ENCODE measurements at regions not wholly inside any gene's neighbourhood (a gene's known extent, or its start where the extent isn't known, plus 50 kb on each side); places are given as distances from the start of the nearest gene placed in this dataset.
"Not testable (repeated sequence)": the region's sequence is repeated elsewhere in the genome, so short reads cannot be mapped to it uniquely, and the experiment has no call there.

DNA sequence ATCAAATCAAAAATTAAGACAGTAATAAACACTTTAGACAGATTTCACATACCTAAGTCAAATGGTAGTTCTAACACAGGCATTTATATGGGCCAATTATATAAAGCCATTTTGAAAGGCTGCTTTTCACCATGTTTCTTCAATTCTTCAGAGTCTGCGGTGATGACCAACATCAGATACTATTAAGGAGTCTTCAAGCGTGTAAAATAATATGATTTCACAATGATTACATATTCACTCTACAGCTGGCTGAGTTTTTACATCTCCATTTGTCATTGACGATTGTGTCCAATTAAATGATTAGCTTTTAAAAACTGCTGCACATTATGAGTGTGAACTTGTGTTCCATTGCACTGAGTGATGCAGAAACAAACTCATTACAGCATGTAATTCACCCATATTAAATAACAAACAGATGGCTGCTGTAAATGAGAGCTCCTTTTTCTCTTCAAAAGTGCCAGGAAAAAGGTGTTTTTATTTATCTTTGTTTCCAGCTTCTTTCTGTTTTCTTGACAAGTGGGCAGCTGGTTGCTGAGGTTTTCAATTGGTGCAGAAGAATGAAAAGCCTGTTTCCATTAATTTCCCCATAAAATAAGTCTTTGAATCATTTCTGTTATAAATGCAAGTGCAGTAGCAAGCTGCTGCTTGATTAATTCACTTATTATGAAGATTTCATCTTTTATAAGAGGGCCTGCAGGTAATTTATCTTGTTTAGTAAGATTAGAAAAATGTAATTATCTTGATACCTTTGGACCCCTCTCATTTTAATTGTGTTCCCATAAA lies 676.1 kb upstream of the KLHL1 start:
- DNase-seq (ENCODE audit: low read depth) = no peak

GRCh38 chr13:70769817-70770216 lies 661.6 kb upstream of the KLHL1 start:
- DNase-seq (ENCODE audit: low read depth) = no peak

GRCh38 chr13:70758932-70759331 lies 650.7 kb upstream of the KLHL1 start:
- no peak for DNase-seq (ENCODE audit: low read depth)

DNA sequence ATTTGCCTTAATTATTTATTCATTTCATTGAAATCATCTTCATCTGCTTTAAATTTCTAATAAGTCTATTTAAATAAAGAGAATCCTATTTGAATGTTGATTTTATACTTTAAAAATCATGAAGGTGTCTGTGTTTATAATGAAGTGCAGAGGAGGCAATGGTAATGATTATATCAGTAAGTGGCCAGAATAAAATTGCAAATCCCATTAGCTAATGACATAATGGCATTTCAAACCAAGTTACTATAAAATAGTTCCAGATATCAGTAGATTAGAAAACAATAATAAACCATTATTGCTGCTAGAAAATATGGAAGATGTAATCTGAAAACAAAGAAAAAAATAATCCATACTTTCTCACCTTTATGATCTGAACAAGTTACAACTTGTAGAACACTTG lies 647.8 kb upstream of the KLHL1 start:
- no peak for DNase-seq (ENCODE audit: low read depth)

DNA sequence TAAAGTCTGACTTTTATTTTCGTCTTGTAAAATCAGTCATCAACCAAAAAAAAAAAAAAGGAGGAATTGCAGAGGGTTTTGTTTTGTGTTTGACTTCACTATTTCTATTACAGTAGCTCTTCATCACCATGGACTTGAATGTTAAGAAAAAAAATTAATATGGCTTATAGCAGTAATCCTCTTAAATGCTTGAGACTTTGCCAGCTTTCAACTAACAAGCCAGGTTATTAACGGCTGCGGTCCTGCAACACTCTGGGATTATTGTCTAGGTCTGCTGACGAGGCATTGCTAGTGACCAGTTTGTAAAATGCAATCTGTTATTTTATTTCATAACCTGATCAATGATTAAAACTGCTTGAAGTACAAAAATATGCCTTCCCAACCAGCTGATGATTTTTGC lies 647.2 kb upstream of the KLHL1 start:
- no peak for DNase-seq (ENCODE audit: low read depth)

GRCh38 chr13:70747262-70747661 lies 639.0 kb upstream of the KLHL1 start:
- DNase-seq (ENCODE audit: low read depth) = no peak

DNA sequence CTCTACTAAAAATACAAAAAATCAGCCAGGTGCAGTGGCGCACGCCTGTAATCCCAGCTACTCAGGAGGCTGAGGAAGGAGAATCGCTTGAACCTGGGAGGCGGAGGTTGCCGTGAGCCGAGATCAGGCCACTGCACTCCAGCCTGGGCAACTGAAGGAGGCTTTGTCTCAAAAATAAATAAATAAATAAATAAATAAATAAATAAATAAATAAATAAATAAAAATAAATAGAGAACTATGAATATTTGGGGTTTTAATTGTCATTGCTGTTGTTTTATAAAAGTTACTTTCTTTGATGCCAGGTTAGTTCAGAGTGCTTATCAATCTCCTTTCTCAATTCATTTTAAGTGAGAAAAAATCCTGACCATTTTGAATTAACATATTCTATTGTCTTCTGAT lies 638.2 kb upstream of the KLHL1 start:
- DNase-seq (ENCODE audit: low read depth) = not testable (repeated sequence)

GRCh38 chr13:70736622-70737317 lies 628.5 kb upstream of the KLHL1 start:
- DNase-seq (ENCODE audit: low read depth) = no peak

DNA sequence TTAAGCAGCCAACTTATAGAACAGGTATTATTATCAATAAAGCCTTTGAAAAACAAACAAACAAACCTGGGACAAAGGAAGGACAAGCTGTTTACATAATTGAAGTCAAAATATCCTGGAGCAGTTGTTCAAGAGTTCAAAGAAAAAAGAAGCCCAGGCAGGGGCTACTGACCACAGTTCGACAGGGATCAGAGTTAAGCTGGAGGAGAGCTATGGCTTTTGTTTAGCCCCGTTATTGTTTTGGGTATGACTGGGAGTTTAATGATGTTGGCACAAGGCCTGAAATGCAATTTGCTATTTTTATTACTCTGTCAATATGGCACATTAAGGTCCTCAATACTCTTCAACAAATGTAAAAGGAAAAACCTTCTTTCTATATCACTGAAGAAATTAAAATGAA lies 624.4 kb upstream of the KLHL1 start:
- DNase-seq (ENCODE audit: low read depth) = no peak

DNA sequence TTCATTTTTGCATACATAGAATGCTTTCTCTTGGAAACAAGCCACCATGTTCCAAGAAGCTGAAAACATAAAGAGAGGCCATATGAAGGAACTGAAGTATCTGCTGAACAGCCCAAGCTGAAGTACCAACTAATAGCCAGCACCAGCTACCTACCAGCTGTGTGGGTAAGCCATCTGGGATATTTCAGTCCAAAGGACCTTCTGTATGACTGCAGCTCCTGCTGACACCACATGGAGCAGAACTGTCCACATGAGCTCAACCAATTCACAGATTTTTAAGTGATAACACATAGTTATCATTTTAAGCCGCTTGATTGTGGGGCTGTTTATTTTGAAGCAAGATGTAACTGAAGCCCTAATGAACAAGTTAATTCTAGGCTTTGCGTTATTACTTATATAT lies 621.1 kb upstream of the KLHL1 start:
- DNase-seq (ENCODE audit: low read depth) = no peak

DNA sequence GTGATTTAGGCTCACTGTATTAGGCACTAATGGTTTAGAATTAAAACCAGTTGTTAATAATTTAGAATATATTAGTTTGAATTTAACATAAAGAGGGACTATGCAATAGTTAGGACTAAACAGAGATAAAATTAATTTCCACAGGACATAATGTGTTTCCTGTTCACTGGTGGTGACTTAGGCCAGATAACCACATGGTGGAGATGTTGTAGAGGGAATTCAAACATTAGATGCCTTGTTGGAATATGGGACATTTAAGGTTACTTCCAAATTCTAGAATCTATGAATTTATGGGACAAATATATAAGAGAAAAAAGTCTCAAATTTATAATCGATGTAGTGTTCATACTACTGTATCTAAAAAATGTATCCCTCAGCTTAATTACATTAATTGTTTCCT lies 615.5 kb upstream of the KLHL1 start:
- no peak for DNase-seq (ENCODE audit: low read depth)

DNA sequence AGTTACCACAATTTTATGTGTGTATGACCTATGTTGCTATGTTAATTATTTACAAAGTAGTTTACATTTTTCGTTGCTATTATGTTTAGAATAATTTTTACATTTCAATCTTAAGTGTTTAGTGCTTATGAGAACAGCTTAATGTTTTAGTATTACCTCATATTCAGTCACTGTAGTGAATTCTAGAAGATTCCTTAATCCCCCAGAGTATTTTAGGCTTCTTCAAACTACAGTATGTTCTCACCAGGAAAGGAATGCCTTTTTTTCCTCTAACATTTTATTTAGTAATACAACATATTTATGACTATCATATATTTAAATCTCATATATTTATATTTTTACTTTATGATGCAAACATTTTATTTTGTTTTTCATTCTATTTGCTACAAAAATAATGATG lies 612.1 kb upstream of the KLHL1 start:
- no peak for DNase-seq (ENCODE audit: low read depth)

DNA sequence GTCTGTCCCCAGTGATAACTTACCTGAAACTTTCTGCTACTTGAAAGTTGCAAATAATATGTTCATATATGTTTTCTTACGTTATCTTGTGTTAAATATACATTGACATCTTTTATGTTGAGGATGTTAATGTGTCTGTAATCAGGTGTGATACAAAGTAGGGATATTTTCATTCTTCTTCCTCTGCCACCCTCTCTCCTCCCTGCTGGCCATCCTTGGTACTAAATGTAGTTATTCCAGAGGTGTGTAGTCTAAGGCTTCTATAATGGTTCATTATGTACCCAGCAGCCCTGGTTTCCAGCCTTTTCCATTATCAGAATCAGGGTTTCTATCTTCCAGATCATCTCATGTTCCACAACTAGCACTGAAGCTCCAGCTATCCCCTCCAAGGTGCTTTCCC lies 606.7 kb upstream of the KLHL1 start:
- DNase-seq (ENCODE audit: low read depth) = no peak

- DNase-seq (ENCODE audit: low read depth) = no peak
Measured at GRCh38 chr13:70708775-70709174, 600.5 kb upstream of the KLHL1 start.

DNA sequence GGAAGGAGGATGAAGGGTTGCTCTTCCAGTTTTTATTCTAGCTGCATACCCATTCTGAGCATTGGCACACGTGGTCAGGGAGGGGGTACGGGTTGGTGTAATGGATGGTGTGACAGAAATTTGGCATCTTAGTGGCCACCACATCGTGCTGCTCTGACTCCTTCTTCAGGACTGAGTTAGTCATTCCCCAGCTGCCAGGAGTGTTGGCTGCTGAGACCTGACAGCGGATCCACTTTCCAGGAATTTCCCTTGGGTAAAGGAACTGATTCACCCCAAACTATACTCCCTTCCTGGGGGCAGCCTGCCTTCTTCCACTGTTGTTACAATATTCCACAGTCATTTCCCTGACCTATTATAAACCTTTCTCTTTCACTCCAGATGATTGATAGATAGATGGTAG lies 595.5 kb upstream of the KLHL1 start:
- no peak for DNase-seq (ENCODE audit: low read depth)

GRCh38 chr13:70694996-70695715 lies 586.9 kb upstream of the KLHL1 start:
- no peak for DNase-seq (ENCODE audit: low read depth)

GRCh38 chr13:70668983-70669382 lies 560.7 kb upstream of the KLHL1 start:
- no peak for DNase-seq (ENCODE audit: low read depth)

DNA sequence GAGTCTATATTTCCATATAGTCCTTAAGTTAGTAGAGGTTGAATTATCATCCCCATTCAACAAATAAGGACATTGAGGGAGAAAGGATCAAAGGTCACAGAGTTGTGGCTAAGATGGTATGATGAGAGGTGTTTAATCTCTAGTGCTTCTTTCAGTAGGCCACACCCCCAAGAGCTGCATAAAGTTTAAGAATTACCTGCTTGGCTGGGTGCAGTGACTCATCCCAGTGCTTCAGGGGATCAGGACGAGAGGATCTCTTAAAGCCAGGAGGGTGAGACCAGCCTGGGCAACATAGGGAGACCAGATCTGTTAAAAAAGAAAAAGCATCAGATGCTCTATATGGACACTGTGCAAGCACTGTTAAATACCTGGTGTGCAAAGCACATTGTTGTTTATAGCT lies 560.0 kb upstream of the KLHL1 start:
- DNase-seq (ENCODE audit: low read depth) = no peak

- DNase-seq (ENCODE audit: low read depth) = no peak
Measured at GRCh38 chr13:70666883-70667556, 558.8 kb upstream of the KLHL1 start.

GRCh38 chr13:70662231-70662940 lies 554.1 kb upstream of the KLHL1 start:
- DNase-seq (ENCODE audit: low read depth) = no peak

DNA sequence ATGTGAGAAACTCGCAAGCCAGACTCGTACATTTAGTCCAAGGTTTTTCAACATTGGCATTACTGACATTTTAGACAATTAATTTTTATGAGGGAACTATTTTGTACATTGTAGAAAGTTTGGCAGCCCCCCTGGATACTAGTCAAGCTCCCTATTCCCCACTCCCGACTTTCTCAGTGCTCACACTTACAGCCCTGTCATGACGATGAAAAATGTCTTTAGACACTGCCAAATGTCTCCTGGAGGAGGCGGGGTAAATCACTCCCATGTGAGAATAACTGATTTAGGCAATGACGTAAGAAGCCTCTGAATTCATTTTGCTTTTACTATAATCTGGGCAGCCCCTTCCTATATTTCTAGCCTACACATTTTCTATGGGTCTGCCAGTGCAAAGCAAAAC lies 535.8 kb upstream of the KLHL1 start:
- no peak for DNase-seq (ENCODE audit: low read depth)

- no peak for DNase-seq (ENCODE audit: low read depth)
Measured at GRCh38 chr13:70634893-70635292, 526.6 kb upstream of the KLHL1 start.
